ENCODE measurements at regions not wholly inside any gene's neighbourhood (a gene's known extent, or its start where the extent isn't known, plus 50 kb on each side); places are given as distances from the start of the nearest gene placed in this dataset.

- H3K27ac ChIP-seq, result peak overlapping the region; percentile 80 to 90
- H3K36me3 ChIP-seq, result no peaks in the 10 kb centered on the region
- no peak for ATAC-seq (ENCODE audit: insufficient number of reproducible peaks, low FRiP score, low read depth)
These were observed 410.3 kb upstream of the PRR16 start for GRCh38 chr5:120053841-120054240.

GRCh38 chr5:120055858-120056257 is 408.2 kb upstream of the PRR16 start:
- H3K4me3 ChIP-seq, result no peak overlapping the region
- DNase-seq (ENCODE audit: low spot score) (no peak), ATAC-seq (ENCODE audit: insufficient number of reproducible peaks, low FRiP score, low read depth) (no peak)
- no peaks in the 10 kb centered on the region for H3K27me3 ChIP-seq (replicated peaks; ENCODE audit: insufficient read depth)
- no peak for TF ChIP-seq CTCF (IDR thresholded peaks at IDR 0.05)
- H3K27ac ChIP-seq, result peak overlapping the region in 1 of 2 donors; percentile 2
- H3K36me3 ChIP-seq, result no peaks in the 10 kb centered on the region
- no peaks in the 10 kb centered on the region for H3K9me3 ChIP-seq
- H3K4me1 ChIP-seq (ENCODE audit: control insufficient read depth in 1 of 2, low read depth in 2 of 2), result peaks cover 12 to 36% of the 10 kb centered on the region in 2 donors

More at GRCh38 chr5:120053841-120054240, 410.3 kb upstream of the PRR16 start:
- no peak for DNase-seq (ENCODE audit: low spot score)
- no peaks in the 10 kb centered on the region for H3K27me3 ChIP-seq (replicated peaks; ENCODE audit: insufficient read depth)
- peaks cover 12 to 36% of the 10 kb centered on the region in 2 donors for H3K4me1 ChIP-seq (ENCODE audit: control insufficient read depth in 1 of 2, low read depth in 2 of 2)
- no peak for TF ChIP-seq CTCF (IDR thresholded peaks at IDR 0.05)
- no peaks in the 10 kb centered on the region for H3K9me3 ChIP-seq
- H3K4me3 ChIP-seq, result peak overlapping the region; percentile 46

- no peak for DNase-seq (ENCODE audit: low spot score)
- Histone ChIP-seq H3K4me1 (ENCODE audit: control insufficient read depth in 1 of 2, low read depth in 2 of 2) (peaks cover 5 to 41% of the 10 kb centered on the region in 2 donors), H3K27me3 (replicated peaks; ENCODE audit: insufficient read depth) (no peaks in the 10 kb centered on the region), H3K9me3 (no peaks in the 10 kb centered on the region), H3K36me3 (no peaks in the 10 kb centered on the region), H3K27ac (no peak overlapping the region), H3K4me3 (no peak overlapping the region)
- TF ChIP-seq CTCF (IDR thresholded peaks at IDR 0.05), result no peak
- ATAC-seq (ENCODE audit: insufficient number of reproducible peaks, low FRiP score, low read depth), result no peak
These were observed 401.6 kb upstream of the PRR16 start for GRCh38 chr5:120062515-120062917.

- Histone ChIP-seq H3K27me3 (replicated peaks; ENCODE audit: insufficient read depth) (no peaks in the 10 kb centered on the region), H3K36me3 (no peaks in the 10 kb centered on the region), H3K4me1 (ENCODE audit: control insufficient read depth in 1 of 2, low read depth in 2 of 2) (peaks cover 11 to 35% of the 10 kb centered on the region in 2 donors), H3K9me3 (no peaks in the 10 kb centered on the region), H3K27ac (no peak overlapping the region), H3K4me3 (no peak overlapping the region)
- ATAC-seq (ENCODE audit: insufficient number of reproducible peaks, low FRiP score, low read depth) (no peak), DNase-seq (ENCODE audit: low spot score) (no peak)
- no peak for TF ChIP-seq CTCF (IDR thresholded peaks at IDR 0.05)
These were observed 391.9 kb upstream of the PRR16 start for GRCh38 chr5:120072068-120072761.

- H3K9me3 ChIP-seq, result no peaks in the 10 kb centered on the region
- ATAC-seq (ENCODE audit: insufficient number of reproducible peaks, low FRiP score, low read depth) (no peak), DNase-seq (ENCODE audit: low spot score) (no peak)
- H3K4me3 ChIP-seq, result no peak overlapping the region
- no peaks in the 10 kb centered on the region for H3K36me3 ChIP-seq
- no peak overlapping the region for H3K27ac ChIP-seq
- no peak for TF ChIP-seq CTCF (IDR thresholded peaks at IDR 0.05)
- peaks cover 11 to 30% of the 10 kb centered on the region in 2 donors for H3K4me1 ChIP-seq (ENCODE audit: control insufficient read depth in 1 of 2, low read depth in 2 of 2)
- H3K27me3 ChIP-seq (replicated peaks; ENCODE audit: insufficient read depth), result no peaks in the 10 kb centered on the region
These were observed 390.4 kb upstream of the PRR16 start for GRCh38 chr5:120073722-120074121.
